GM18861 (cell line): ENCODE measurements at regions not wholly inside any gene's neighbourhood (a gene's known extent, or its start where the extent isn't known, plus 50 kb on each side); places are given as distances from the start of the nearest gene placed in this dataset.
A peak's percentile ranks its signal among the peaks of the same experiment; 100 is the strongest.

Experiments
- ATAC-seq: cut with Tn5 transposase; IDR thresholded peaks from one replicate; pipeline ENCODE4 v1.9.1; 2021; ENCODE audit not compliant: unreplicated experiment

DNA sequence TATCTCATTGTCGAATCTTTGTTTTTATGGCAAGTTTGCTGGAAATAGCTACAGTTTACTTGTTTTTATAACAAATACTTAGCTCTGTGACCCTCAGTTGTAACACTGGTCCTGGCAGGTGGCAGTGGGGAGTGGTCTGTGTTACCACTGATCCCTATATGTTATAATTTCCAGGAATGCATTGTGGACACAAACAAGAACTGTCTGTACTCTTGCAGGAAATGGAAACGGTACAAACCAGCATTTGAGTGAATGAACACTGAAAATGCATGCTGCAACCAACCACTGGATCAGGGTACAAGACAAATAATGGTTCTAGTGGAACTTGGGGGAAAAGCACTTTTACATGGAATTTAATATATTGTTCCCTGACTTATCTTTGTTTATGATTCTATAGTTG lies 66.5 kb upstream of the PJA2 start:
- no peak for ATAC-seq

DNA sequence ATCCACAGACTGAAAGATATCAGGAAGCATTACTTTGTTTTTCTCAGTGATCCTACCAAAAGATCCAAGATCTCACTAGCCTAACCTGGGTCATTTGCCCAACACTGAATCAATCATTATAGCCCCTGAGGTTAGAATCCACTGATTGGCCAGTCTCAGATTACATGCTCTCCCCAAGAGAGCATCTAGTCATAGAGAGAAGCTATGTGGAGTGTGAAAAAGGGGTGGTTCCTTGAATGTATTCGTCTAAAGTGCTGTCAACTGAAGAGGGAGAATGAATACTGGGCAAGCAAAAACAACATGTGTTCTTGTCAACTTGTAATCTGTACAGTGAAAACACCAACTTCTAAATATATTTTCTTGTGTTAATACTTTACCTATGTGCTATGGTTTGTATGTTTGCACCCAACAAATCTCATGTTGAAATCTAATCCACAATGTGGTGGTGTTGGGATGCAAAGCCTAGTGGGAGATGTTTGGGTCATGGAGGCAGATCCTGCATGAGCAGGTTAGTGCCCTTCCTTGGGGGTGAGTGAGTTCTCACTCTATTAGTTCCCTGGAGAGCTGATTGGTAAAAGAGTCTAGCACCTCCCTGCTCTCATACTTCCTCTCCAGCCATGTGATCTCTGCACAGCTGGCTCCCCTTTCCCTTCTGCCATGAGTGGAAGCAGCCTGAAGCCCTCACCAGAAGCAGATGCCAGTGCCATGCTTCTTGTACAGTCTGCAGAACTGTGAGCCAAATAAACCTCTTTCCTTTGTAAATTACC lies 60.3 kb upstream of the PJA2 start:
- no peak for ATAC-seq

DNA sequence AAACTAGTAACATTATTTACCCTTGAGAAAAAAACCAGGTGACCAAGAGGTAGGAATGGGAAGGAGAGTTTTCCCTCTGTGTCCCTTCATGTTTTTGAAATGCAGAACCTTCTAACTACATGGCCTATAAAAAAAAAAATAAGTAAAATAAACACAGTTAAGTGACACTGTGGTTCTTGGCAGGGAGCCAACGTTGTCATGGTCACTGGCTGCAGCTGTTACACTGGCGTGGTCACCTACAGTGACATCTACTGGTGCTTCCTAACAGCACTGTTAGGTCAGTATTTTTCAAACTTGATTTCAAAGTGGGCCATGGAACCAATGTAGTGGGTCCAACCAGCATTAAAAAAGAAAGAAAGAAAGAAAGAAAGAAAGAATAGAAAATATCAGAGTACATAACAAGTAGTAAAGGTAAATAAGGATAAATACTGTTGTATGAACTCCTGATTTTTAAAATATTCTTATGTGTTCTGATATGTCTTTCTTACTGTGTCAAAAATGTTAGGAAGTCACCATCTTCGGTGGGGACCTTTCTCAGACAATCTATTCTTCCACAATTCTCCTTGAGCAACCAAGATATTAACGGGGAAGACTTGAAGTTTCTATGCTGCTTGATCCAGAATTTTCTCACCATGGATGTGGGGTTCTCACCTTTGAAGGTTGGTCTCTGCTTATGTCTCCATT lies 59.1 kb upstream of the PJA2 start:
- peak; percentile 94 for ATAC-seq

DNA sequence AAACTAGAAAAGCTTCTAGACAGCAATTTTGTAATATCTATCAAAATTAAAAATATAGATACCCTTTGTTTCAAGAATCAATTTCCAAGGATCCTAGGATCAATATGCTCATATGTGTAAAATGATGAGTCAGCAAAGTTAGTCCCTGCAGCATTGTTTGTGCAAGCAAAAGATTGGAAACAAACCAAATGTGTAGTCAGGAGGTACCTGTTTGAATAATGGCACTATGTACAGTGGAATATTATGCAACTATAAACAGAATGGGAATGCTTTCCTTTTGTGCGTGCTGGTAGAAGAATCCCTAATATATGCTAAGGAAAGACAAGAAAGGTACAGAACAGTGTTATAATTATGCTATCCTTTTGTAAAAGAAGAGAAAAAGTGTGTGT lies 58.5 kb upstream of the PJA2 start:
- ATAC-seq = no peak

DNA sequence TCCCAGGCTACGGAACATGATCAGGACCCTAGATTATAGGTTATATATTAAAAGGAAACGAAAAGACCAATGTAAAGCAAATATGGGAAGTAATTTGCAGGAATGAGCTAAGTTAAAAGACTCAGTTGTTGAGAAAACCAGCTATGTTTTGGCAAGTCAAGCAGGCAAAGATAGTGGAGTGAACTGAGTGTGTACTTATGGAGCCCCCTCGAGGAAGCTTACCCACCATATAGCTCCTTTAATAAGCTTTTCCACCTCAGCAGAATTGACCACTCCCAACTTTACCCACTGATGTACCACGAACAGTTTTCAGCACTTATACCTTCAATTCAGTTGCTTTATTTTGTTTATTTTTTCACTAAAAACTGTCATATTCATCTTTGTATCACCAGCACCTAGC lies 57.3 kb upstream of the PJA2 start:
- no peak for ATAC-seq
